ENCODE measurements at regions not wholly inside any gene's neighbourhood (a gene's known extent, or its start where the extent isn't known, plus 50 kb on each side); places are given as distances from the start of the nearest gene placed in this dataset.

- no peak overlapping the region for H2BK15ac ChIP-seq (ENCODE audit: low read depth, low read length)
- no peak overlapping the region for H3T11ph ChIP-seq (ENCODE audit: low read length)
- H4K5ac ChIP-seq (ENCODE audit: insufficient read length, low read depth, low read length), result no peak overlapping the region
- no peak overlapping the region for H2AK5ac ChIP-seq (ENCODE audit: insufficient read length, low read length)
- H3K9ac ChIP-seq (ENCODE audit: extremely low read depth, insufficient read length, low read length), result no peak overlapping the region
- no peaks in the 10 kb centered on the region for H3K79me2 ChIP-seq (ENCODE audit: insufficient read depth, low read length)
- Mint-ChIP-seq H3K27ac (no peak overlapping the region), H3K4me1 (peaks cover 17 to 18% of the 10 kb centered on the region in 2 experiments), H3K36me3 (ENCODE audit: insufficient read depth in 1 of 3, low read depth in 3 of 3) (peaks cover under 1 to 12% (median 3%) of the 10 kb centered on the region in 3 experiments; a peak in 2 of 7 replicates), H3K9me3 (peaks cover 0 to 6% of the 10 kb centered on the region in 2 experiments; a peak in 2 of 5 replicates), H3K27me3 (ENCODE audit: low read depth) (no peaks in the 10 kb centered on the region; the same call in none of the 2 replicates), H3K4me3 (no peak overlapping the region)
- no peak overlapping the region for H3K4me2 ChIP-seq (ENCODE audit: insufficient read depth, insufficient read length, low read length)
- H4K8ac ChIP-seq (replicated peaks; ENCODE audit: insufficient read length, low read depth, low read length), result no peak overlapping the region
- no peak overlapping the region for H3K18ac ChIP-seq (ENCODE audit: insufficient read length, low read depth, low read length)
- H3K56ac ChIP-seq (ENCODE audit: insufficient read length, low read depth, low read length), result no peak overlapping the region
- H3K9me3 ChIP-seq (ENCODE audit: control insufficient read depth, low read depth, low read length), result no peaks in the 10 kb centered on the region
- H3K4me1 ChIP-seq (ENCODE audit: insufficient read depth, low read length), result no peaks in the 10 kb centered on the region
- no peak overlapping the region for H2BK20ac ChIP-seq (ENCODE audit: low read depth, low read length, poor library complexity, severe bottlenecking)
- no CpG with 5 or more reads among the region's 6 CpGs for WGBS (ENCODE audit: extremely low coverage, insufficient read length, low lambda C conversion rate)
- H4K91ac ChIP-seq (ENCODE audit: insufficient read length, low read depth, low read length), result no peak overlapping the region
- no peak overlapping the region for H3K23ac ChIP-seq (ENCODE audit: insufficient read length, low read depth, low read length)
- H2BK5ac ChIP-seq (ENCODE audit: insufficient read length, low read length), result no peak overlapping the region
- H3K23me2 ChIP-seq (ENCODE audit: insufficient read length, low read depth, low read length, poor library complexity, severe bottlenecking), result no peaks in the 10 kb centered on the region
- no peaks in the 10 kb centered on the region for H4K20me1 ChIP-seq (ENCODE audit: control insufficient read depth, insufficient read depth, insufficient read length)
- H3K14ac ChIP-seq (ENCODE audit: insufficient read depth, low read length), result no peak overlapping the region
- no peaks in the 10 kb centered on the region for H3K79me1 ChIP-seq (ENCODE audit: insufficient read depth, low read depth, low read length, poor library complexity, severe bottlenecking)
- no peak for DNase-seq
- TF ChIP-seq CTCF (conservative IDR thresholded peaks at IDR 0.05), result no peak
- no peak overlapping the region for H2BK12ac ChIP-seq (ENCODE audit: insufficient read length, low read depth, low read length)
- no peak overlapping the region for H2AFZ ChIP-seq (ENCODE audit: low read length)
- H3K4ac ChIP-seq (ENCODE audit: low read depth, low read length), result no peak overlapping the region
- H2BK120ac ChIP-seq (ENCODE audit: low read depth, low read length, poor library complexity, severe bottlenecking), result no peak overlapping the region
- H3K27ac ChIP-seq (ENCODE audit: insufficient read length, low read depth, low read length), result no peak overlapping the region
- no peaks in the 10 kb centered on the region for H3K27me3 ChIP-seq (ENCODE audit: insufficient read depth, low read length)
Measured at GRCh38 chr2:5969303-5969702, 277.1 kb downstream of the SOX11 start.

Measured in H9 (cell line).